Right renal pelvis (tissue), 4 donors: ENCODE measurements at regions not wholly inside any gene's neighbourhood (a gene's known extent, or its start where the extent isn't known, plus 50 kb on each side); places are given as distances from the start of the nearest gene placed in this dataset.

Experiments used
- DNase-seq, 4 donors: peaks; one replicate each; pipeline ENCODE4 v3.0.0-alpha.2; 2013; ENCODE audit warnings: low read depth in 4 of 4, low spot score in 3 of 4, missing footprints in 1 of 4

- no peak for DNase-seq
These were observed 764.9 kb downstream of the TECRL start for GRCh38 chr4:63644396-63644795.

DNA sequence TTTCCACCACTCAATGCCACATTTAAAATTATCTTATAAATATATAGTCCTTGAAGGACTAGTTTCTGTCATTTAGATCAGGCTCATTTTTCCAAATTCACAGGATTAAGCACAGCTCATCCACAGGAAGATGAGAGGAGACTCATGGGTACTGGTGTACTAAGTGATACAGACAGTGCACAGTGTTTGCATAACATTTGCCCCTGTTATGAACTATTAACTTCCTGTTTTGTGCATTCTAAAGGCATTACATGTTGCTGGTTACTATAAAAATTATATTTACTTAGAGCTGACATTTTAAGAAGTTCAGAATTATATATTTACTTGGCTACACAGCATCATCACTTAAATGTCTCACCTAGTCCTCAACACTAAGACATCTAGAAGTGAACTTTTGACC lies 772.0 kb downstream of the TECRL start:
- no peak for DNase-seq

DNA sequence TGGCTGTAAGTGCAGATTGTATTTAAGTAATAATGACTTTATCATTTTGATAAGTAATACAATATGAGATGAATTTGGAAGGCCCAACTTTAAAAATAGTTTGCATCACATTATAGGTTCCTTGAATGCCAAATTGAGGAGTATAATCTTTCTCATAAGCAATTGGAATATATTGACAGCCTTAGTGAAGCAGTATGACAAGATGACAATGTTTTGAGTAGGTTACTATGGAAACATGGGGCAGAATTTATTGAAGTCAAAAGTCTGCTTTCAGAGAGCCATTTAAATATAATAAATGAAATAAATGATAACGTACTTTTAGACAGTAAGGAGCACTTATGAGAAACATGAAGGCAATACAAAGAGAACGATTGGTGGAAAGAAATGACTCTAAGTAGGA lies 776.4 kb downstream of the TECRL start:
- DNase-seq = no peak

DNA sequence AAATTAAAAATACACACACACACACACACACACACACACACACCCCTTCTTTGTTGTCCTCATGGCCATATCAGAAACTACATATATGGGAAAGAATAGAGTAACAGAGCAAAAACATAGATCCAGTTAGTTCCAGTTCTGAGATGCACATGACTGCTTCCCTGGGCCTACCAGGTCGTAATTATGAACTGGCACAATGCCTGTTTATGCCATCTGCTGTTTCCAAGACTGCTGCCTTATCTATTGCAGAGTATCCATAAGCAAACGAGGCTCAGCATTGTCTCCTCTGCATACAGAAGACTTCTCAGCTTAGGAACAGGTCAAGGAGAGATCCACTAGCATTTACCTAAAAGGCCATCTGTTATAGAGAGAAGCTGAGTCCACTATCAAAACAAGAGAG lies 789.0 kb downstream of the TECRL start:
- peak in 1 of 4 donors; percentile 7 for DNase-seq

GRCh38 chr4:63619771-63620170 lies 789.5 kb downstream of the TECRL start:
- no peak for DNase-seq

GRCh38 chr4:63618883-63619718 lies 790.1 kb downstream of the TECRL start:
- DNase-seq = no peak

GRCh38 chr4:63607169-63607872 lies 801.9 kb downstream of the TECRL start:
- DNase-seq = no peak

DNA sequence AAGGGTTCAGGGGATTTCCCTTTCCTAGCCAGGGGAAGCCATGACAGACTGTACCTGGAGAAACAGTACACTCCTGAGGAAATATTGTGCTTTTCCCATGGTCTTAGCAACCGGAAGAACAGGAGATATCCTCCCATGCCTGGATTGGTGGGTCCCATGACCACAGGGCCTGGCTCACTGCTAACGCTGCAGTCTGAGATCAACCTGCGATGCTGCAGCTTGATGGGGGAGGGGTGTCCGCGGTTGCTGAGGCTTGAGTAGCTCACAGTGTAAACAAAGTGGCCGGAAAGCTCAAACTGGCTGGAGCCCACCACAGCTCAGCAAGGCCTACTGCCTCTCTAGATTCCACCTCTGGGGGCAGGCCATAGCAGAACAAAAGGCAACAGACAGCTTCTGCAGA lies 819.5 kb downstream of the TECRL start:
- DNase-seq = no peak

- peak in 1 of 4 donors; percentile 13 for DNase-seq
These were observed 825.7 kb downstream of the TECRL start for GRCh38 chr4:63583561-63583960.

DNA sequence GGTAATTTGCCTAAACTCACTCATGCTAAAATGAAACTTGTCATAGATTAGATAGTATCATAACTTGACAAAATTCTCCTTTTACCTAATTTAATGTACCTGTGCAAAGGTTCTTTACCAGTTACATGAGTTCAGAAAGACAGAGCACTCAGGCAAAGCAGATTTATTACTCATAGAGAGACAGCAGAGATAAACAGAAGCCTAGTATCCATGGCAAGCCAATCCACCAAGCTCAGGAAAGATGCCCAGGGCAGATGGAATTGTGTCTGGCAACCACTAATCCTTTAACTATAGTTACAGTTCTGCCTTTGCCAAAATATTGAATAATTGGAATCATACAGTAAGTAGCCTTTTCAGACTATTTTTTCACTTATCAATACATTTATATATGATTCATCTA lies 826.2 kb downstream of the TECRL start:
- no peak for DNase-seq

GRCh38 chr4:63580796-63581475 lies 828.3 kb downstream of the TECRL start:
- no peak for DNase-seq

- DNase-seq = no peak
These were observed 830.9 kb downstream of the TECRL start for GRCh38 chr4:63578383-63578782.

DNA sequence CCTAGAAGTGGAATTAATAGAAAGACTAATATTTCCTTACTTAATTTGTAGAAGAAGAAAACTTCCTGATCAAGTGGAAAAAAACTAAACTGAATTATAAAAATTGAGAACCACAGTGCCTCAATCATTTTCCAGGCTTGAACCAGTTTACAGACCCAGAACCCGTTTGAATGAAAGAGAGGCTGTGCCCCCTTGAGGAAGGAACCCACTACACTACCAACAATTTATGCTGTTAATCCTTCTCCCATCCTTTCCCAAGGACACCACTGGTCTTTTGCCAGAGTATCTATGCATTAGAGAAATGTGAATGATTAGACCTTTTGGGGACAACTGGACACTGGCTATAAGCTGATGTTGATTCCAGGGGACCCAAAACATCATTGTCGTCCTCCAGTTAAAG lies 842.6 kb downstream of the TECRL start:
- no peak for DNase-seq

GRCh38 chr4:63563288-63564014 lies 845.8 kb downstream of the TECRL start:
- DNase-seq = no peak

- no peak for DNase-seq
These were observed 850.5 kb downstream of the TECRL start for GRCh38 chr4:63558709-63559108.

DNA sequence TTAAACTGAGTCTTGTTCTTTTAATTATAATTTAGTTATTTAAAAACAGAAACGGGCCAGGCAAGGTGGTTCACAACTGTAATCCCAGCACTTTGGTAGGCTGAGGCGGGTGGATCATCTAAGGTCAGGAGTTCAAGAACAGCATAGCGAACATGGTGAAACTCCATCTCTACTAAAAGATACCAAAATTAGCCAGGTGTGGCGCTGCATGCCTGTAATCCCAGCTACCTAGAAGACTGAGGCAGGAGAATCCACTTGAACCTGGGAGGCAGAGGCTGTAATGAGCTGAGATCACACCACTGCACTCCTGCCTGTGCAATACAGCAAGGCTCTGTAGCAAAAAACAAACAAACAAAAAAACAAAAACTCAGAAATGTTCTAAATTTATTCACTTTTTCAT lies 852.9 kb downstream of the TECRL start:
- DNase-seq = no peak

GRCh38 chr4:63553123-63553522 lies 856.1 kb downstream of the TECRL start:
- no peak for DNase-seq

DNA sequence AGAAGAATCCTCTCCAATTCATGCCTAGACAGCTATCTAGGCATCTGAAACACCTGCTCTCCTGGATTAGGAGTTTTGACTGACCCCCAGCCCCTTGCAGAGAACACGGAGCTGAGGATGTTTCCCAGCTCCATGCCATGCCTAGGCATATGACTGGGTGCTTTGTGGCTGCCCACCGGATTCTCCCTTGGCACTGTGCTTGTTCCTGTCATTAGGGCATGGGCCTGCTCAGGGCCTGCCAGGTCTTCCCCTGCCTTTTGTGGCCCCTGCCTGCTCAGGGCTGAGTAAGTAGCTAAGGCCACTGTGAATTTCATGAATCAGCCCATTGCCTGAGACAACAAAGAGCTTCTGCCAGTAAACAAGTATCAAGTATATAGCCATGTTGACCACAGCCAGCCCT lies 867.4 kb downstream of the TECRL start:
- no peak for DNase-seq

DNA sequence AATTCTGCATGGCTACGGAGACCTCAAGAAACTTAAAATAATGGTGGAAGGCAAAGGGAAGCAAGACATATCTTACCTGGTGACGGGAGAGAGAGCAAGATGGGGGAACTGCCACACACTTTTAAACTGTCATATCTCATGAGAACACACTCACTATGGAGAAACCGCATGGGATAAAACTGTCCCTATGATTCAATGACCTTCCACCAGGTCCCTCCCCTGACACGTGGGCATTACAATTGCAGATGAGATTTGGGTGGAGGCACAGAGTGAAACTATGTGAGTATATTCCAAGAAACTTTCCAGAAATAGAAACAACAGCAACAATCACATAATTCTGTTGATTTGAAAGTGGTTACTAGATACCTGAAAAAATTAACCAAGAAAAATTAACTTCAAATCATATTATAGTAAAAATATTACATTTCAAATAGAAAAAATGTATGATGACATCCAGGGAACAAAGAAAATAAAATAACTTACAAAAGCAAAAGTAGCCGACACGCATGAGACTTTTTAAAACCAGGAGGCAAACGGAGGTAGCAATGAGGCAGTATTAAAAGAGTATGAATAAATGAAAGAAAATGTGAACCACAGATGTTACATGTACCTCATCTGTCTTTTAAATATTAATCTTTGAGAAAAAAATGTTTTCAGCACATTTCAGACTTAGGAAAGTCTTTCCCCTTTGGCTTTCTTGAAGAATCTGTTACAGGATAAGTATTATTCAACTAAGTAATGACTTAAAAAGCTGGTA lies 879.5 kb downstream of the TECRL start:
- no peak for DNase-seq
